Dendritic cell treated with granulocyte-macrophage colony-stimulating factor and Interleukin-4, amounts not matched to agents 40 ng/mL and 50 ng/mL, for 4 days (primary cell): ENCODE measurements at regions not wholly inside any gene's neighbourhood (a gene's known extent, or its start where the extent isn't known, plus 50 kb on each side); places are given as distances from the start of the nearest gene placed in this dataset.

ENCODE experiments used
- H3K27ac Mint-ChIP-seq: one replicate; pipeline ENCODE4 v1.8.0; 2022; ENCODE audit warnings: mild to moderate bottlenecking, mixed read lengths
- H3K27me3 Mint-ChIP-seq: one replicate; pipeline ENCODE4 v1.8.0; 2022; ENCODE audit warnings: mild to moderate bottlenecking, mixed read lengths
- H3K36me3 Mint-ChIP-seq: one replicate; pipeline ENCODE4 v1.8.0; 2022; ENCODE audit warnings: low read depth, mixed read lengths
- H3K4me1 Mint-ChIP-seq: one replicate; pipeline ENCODE4 v1.8.0; 2022; ENCODE audit warnings: low read depth, mixed read lengths
- H3K4me3 Mint-ChIP-seq: one replicate; pipeline ENCODE4 v1.8.0; 2022; ENCODE audit warnings: mild to moderate bottlenecking, moderate library complexity, mixed read lengths
- H3K9me3 Mint-ChIP-seq: one replicate; pipeline ENCODE4 v1.8.0; 2022; ENCODE audit warnings: mixed read lengths
- intact Hi-C: fragments of 100-400 bp; cut with micrococcal nuclease; formaldehyde crosslinking; loops from one replicate; pipeline ENCODE4 v1.15.0; 2022

DNA sequence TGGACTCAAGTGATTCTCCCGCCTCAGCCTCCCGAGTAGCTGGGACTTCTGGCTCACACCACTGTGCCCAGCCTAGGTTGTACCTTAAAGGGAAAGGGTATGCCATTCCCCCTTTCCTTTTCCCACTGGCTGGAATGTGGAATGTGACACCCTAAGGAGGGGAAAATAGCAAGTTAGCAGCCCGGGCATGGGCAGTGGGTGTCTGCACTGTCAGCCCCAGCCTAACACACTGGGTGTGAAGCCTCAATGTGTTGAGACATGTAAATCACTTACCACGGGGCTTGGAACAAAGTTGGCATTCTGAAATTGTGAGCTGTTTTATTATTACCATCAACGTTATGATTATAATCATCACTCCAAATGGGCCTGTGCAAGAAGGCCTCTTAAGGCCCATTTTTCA is 80.8 kb upstream of the PTPN1 start:
- Mint-ChIP-seq H3K9me3 (no peaks in the 10 kb centered on the region), H3K36me3 (no peaks in the 10 kb centered on the region)
- intact Hi-C loops = no loop called here

DNA sequence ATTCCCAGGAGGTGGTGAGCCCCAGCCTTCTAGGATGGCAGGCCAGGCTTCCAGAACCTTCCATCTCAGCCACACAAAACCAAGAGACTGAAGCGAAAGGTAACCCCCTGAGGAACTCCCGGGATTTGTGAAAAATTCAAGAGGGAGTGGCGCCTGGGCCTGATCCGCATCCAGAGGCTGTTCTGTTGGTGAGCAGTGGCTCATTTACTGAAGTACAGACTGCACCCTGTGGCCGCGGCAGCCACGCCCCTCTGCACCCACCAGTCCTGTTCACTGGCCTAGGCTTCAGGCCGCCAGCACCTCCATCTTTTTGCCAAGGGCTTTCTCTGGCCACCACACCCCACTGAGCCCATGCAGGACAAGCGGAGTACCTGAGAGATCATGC is 79.1 kb upstream of the PTPN1 start:
- Mint-ChIP-seq H3K9me3 (no peaks in the 10 kb centered on the region), H3K4me3 (no peak overlapping the region), H3K27me3 (peaks cover 4% of the 10 kb centered on the region), H3K36me3 (no peaks in the 10 kb centered on the region), H3K4me1 (peaks cover 37% of the 10 kb centered on the region), H3K27ac (no peak overlapping the region)
- intact Hi-C loops = no loop called here

More for the DNA sequence above, 80.8 kb upstream of the PTPN1 start:
- peaks cover 21% of the 10 kb centered on the region for H3K4me1 Mint-ChIP-seq
- peaks cover 4% of the 10 kb centered on the region for H3K27me3 Mint-ChIP-seq
- H3K4me3 Mint-ChIP-seq = no peak overlapping the region
- H3K27ac Mint-ChIP-seq = no peak overlapping the region

DNA sequence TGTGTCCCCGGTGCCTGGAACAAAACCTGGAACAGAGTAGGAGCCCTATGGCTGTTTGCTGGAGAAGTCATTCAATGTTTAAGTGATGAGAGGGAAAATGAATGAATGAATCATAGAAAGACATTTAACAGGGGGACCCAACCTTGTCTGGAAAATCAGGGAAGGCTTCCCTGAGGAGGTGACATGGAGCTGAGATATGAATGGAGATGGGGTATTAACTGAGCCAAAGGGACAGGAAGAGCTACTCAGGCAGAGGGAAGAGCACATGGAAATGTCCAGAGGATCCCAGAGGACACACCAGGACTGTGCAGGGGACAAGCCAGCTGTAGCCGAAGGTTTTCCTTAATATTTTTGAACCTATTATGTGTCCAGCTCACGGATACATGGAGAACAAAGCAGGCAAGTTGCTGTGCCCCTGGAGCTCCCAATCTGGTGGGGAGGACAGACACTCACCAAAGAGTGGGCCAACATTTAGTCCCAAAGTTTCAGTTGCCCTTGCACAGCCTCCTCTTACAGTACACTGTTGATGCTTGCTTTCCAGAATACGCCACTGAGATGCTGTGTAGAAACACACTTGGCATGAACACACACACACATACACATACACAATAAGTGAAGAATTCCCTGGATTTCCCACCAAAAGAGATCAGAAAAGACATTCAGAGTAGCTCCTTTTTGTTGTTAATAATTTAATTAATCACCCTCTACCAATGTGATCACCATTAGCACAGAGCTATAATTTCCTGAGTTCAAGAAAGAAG is 77.0 kb upstream of the PTPN1 start:
- peaks cover 4% of the 10 kb centered on the region for H3K27me3 Mint-ChIP-seq
- no peak overlapping the region for H3K4me3 Mint-ChIP-seq
- H3K36me3 Mint-ChIP-seq = no peaks in the 10 kb centered on the region
- H3K4me1 Mint-ChIP-seq = peaks cover 32% of the 10 kb centered on the region
- intact Hi-C loops = no loop called here
- H3K9me3 Mint-ChIP-seq = no peaks in the 10 kb centered on the region
- H3K27ac Mint-ChIP-seq = no peak overlapping the region

DNA sequence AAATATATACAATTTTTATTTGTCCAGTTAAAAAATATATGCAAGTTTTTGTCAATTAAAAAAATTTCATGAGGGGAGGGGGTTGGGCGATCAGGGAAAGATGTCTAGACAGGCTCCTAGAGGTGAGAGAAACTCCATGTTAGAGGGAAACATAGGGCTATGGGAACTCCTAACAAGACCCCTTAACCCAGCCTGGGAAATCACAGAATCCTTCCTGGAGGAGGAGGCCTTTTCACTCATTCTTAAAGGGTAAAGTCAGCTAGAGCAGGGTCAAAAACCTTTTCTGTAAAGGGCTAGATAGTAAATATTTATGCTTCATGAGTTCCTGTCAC is 75.9 kb upstream of the PTPN1 start:
- Mint-ChIP-seq H3K4me1 (peaks cover 37% of the 10 kb centered on the region), H3K27ac (no peak overlapping the region), H3K4me3 (no peak overlapping the region), H3K27me3 (peaks cover 4% of the 10 kb centered on the region), H3K36me3 (no peaks in the 10 kb centered on the region), H3K9me3 (no peaks in the 10 kb centered on the region)
- intact Hi-C loops = no loop called here

DNA sequence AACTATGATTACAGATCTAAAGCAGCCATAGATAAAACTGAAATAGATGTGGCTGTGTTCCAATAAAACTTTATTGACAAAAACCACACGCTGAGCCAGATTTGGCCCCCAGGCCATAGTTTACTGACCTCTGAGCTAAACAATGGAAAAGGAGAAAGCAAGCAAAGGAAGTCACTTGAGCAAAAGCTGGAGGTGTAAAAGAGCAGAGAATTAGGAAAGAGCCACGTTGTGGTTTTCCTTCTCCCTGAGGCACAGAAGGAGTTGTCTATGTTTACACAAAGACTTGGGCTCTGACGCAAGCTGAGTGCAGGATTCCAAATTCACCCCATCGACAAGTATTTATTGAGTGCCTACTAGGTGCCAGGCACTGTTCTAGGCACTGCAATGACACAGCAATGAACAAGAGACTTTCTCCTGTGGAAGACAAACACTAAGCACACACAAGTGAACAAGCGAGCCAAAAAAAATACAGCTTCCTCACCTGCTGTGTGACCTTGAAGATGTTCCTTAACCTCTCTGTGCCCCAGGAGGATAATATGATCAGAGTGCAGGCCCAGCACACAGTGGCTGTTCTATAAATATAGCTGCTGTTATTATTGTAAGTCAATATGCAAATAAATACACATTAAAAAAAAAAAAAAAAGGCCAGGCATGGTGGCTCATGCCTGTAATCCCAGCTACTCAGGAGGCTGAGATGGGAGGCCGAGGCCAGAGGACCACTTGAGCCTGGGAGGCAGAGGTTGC is 75.4 kb upstream of the PTPN1 start:
- Mint-ChIP-seq H3K36me3 (no peaks in the 10 kb centered on the region), H3K4me3 (no peak overlapping the region), H3K4me1 (peaks cover 42% of the 10 kb centered on the region), H3K9me3 (no peaks in the 10 kb centered on the region), H3K27me3 (peaks cover 4% of the 10 kb centered on the region), H3K27ac (no peak overlapping the region)
- intact Hi-C loops = no loop called here

DNA sequence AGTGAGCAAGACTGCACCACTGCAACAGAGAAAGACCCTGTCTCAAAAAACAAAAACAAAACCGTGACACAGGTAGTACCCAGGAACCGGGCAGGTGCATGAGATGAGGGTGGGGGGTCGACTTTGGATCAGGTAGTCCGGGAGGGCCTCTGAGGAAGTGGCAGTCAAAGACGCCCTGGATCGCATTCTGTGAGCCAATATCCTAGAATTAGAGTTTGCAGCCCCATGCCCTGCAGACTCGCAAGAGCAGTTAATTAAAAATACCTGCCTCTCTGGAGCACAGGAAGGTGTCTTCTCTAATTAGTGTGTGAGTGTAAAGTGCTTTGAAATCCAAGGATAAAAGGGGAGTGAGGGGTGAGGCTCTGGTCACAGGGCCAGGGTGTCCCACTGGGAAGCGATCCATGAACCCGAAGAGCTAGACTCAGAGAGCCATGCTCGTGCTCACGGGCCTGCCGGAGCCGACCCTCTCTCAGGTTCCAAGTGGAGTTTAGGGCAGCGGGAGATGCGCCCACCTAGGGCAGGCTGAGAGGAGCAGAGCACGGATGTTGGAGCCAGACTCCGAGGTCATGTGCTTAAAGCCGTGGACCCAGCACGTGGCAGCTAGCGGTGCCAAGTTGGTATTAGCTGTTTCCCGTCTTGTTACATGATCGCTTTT is 74.7 kb upstream of the PTPN1 start:
- Mint-ChIP-seq H3K27ac (peak overlapping the region; percentile 8), H3K36me3 (no peaks in the 10 kb centered on the region), H3K4me3 (no peak overlapping the region), H3K4me1 (peaks cover 47% of the 10 kb centered on the region), H3K27me3 (peaks cover 4% of the 10 kb centered on the region), H3K9me3 (no peaks in the 10 kb centered on the region)
- intact Hi-C loops = no loop called here

DNA sequence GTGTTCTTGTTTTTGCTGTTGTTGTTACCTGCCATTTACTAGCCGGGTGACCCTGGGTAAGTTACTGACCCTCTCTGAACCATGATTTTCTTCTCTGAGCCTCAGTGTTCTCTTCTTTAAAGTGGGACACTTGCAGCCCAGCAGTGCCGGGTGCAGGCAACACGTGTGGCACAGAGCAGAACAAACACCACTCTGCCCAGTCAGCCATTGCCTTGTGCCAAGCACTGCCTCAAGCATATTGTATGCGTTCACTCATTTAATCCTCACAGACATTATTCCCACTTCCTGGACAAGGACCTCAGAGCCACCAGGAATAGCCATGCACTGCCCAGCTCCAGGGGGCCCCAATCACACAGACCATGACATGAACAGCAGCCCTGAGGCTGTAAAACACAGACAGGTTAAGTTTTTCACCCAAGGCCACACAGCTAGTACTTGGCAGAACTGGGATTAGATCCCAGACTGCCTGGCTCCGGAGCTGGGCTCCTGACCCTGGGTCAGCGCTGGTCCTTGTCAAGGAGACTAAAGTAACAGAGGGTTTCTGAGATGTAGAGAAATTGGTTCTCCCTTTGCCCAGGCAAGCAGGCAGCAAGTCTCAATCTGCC is 74.0 kb upstream of the PTPN1 start:
- Mint-ChIP-seq H3K4me3 (no peak overlapping the region), H3K36me3 (no peaks in the 10 kb centered on the region), H3K27ac (peak overlapping the region; percentile 8), H3K4me1 (peaks cover 50% of the 10 kb centered on the region), H3K9me3 (no peaks in the 10 kb centered on the region), H3K27me3 (no peaks in the 10 kb centered on the region)
- intact Hi-C loops = no loop called here

DNA sequence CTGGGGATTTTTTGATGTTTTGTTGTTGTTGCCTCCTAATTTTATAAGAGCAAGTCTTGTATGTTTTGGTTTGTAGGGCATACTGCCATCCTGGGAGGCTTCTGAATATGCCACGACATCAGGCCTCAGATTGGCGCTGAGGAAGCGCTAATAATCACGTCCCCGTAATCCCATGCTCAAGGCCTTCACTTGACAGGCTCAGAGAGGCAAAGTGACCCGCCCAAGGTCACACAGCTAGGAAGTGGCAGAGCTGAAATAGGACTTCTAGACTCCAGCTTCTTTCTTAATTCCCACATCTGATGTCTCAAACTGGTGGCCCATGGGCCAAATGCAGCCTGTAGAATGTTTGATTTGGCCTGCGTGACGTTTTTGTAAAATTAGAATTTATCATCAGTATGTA is 73.5 kb upstream of the PTPN1 start:
- intact Hi-C loops = no loop called here

DNA sequence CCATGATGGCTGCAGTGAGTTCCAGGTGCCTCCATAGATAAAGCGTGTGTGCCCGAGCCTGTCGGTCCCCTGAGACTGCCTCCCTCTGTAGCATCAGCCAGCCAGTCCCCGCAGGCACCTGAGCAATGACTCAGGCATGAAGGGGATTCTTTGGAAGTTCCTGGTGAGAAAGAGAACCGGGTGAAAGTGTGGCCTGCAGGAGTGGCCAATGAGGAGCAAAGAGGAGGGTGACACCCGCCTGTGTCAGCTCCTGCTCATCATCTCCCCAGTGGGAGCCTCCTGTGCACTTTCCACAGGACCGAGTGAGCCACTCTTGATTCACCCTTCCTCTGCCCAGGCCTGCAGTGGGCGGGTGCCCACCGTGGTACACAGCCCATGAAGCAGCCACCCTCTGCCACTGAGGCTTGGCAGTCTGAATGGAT is 71.2 kb upstream of the PTPN1 start:
- no peaks in the 10 kb centered on the region for H3K27me3 Mint-ChIP-seq
- intact Hi-C loops = no loop called here
- no peaks in the 10 kb centered on the region for H3K9me3 Mint-ChIP-seq
- peaks cover 55% of the 10 kb centered on the region for H3K4me1 Mint-ChIP-seq
- no peaks in the 10 kb centered on the region for H3K36me3 Mint-ChIP-seq
- no peak overlapping the region for H3K4me3 Mint-ChIP-seq
- no peak overlapping the region for H3K27ac Mint-ChIP-seq

More for the DNA sequence above, 73.5 kb upstream of the PTPN1 start:
- no peaks in the 10 kb centered on the region for H3K9me3 Mint-ChIP-seq
- no peaks in the 10 kb centered on the region for H3K36me3 Mint-ChIP-seq
- peaks cover 55% of the 10 kb centered on the region for H3K4me1 Mint-ChIP-seq
- no peaks in the 10 kb centered on the region for H3K27me3 Mint-ChIP-seq
- no peak overlapping the region for H3K4me3 Mint-ChIP-seq
- H3K27ac Mint-ChIP-seq = no peak overlapping the region

DNA sequence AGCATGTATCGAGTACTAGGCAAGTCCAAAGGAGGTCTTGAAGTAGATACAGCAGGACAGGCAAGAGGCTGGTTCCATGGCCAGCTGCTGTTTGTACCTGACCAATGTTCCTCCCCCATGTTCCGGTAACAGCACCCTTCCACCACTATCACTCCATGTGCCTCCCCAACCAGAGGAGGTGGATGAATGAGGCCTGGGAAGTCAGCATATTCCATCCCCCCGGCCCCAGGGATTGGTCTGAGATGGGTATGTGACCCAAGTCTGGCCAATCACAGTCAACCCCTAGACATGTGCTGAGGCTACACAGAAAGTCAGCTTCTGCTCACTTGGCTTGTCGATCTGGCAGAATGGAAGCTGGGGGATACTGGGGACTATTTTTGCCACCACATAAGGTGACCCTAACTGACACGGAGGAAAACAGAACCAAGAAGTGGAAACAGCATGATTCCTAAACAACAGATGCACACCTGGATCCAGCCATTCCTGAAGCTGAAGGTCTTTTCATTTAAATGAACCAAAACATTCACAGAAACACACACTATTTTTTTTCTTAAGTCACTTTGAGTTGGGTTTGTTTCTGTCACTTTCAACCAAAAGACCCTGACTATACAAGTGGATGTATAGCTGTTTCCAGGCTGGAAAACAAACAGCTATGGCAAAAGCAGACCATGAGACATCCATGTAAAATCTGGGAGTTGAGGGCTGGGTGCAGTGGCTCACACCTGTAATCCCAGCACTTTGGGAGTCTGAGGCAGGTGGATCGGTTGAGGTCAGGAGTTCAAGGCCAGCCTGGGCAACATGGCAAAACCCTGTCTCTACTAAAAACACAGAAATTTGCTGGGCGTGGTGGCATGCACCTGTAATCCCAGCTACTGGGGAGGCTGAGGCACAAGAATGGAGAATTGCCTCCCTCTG is 70.4 kb upstream of the PTPN1 start:
- intact Hi-C loops = no loop called here
- H3K27me3 Mint-ChIP-seq = no peaks in the 10 kb centered on the region
- no peaks in the 10 kb centered on the region for H3K36me3 Mint-ChIP-seq
- H3K9me3 Mint-ChIP-seq = no peaks in the 10 kb centered on the region
- no peak overlapping the region for H3K4me3 Mint-ChIP-seq
- peak overlapping the region; percentile 64 for H3K27ac Mint-ChIP-seq
- peaks cover 50% of the 10 kb centered on the region for H3K4me1 Mint-ChIP-seq

DNA sequence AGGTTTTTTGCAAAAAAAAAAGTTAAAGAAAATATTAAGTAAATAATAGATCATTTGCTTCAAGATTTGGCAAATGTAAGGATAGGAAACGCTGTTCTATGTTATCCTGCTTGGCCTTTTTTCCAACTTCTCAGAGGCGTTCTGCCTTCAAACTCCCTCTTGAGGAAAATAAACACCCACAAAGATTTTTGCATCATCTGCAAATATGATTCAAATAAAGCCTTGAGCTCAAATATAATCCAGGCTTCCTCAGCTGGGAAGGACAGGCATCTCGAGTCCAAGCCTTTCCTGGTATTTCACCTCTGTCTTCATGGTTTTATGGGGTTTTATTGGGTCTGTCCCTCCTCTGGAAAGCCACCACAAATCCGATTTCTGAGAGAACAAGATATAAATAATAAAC is 67.7 kb upstream of the PTPN1 start:
- Mint-ChIP-seq H3K27me3 (peaks cover 4% of the 10 kb centered on the region), H3K36me3 (no peaks in the 10 kb centered on the region), H3K4me1 (peaks cover 54% of the 10 kb centered on the region), H3K27ac (no peak overlapping the region), H3K4me3 (no peak overlapping the region), H3K9me3 (no peaks in the 10 kb centered on the region)
- intact Hi-C loops = no loop called here

DNA sequence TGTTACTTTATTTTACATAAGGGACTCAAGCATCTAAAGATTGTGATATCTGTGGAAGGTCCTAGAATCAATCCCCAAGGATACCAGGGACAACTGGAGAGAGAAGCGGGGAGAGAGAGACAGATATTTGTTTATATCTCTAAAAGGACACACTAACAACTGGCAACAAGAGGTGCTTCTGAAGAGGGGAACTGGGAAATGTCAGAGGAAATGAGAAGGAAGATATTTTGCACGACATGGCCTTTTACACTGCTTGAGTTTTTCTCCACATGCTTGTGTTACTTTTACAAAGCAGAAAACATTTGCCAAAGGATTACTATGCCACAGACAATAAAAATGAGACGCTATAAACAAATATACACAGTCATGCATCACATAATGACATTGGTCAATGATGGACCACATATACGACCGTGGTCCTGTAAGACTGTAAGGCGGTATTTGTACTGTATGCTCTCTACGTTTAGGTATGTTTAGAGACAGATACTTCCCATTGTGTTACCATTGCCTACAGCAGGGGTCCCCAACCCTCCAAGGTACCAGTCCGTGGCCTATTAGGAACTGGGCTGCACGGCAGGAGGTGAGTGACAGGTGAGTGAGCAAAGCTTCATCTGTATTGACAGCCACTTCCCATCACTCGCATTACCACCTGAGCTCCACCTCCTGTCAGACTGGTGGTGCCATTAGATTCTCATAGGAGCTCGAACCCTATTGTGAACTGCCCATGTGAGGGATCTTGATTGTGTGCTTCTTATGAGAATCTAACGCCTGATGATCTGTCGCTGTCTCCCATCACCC is 64.6 kb upstream of the PTPN1 start:
- Mint-ChIP-seq H3K4me3 (no peak overlapping the region), H3K4me1 (peaks cover 51% of the 10 kb centered on the region), H3K9me3 (no peaks in the 10 kb centered on the region), H3K36me3 (no peaks in the 10 kb centered on the region), H3K27me3 (peaks cover 9% of the 10 kb centered on the region), H3K27ac (no peak overlapping the region)
- intact Hi-C loops = no loop called here
